Heart right ventricle (tissue), 16 donors: ENCODE measurements at regions not wholly inside any gene's neighbourhood (a gene's known extent, or its start where the extent isn't known, plus 50 kb on each side); places are given as distances from the start of the nearest gene placed in this dataset.

Source experiments
- ATAC-seq, 8 donors: fragments of 200-7000 bp; cut with Tn5 transposase; one replicate each; pipeline ENCODE4 v1.9.1; 2020; ENCODE audit warnings: mild to moderate bottlenecking in 8 of 8, moderate library complexity in 8 of 8, moderate number of reproducible peaks in 1 of 8
- DNase-seq, 2 donors: peaks; one replicate each; pipeline ENCODE4 v3.0.0-alpha.2; 2020
- H3K27ac ChIP-seq, 10 donors: fragments of 200-600 bp; sonication (generic) in 2 of 10; one replicate each; pipeline versions ENCODE4 v1.5.0 to v1.8.0; 2020 to 2022; ENCODE audit warnings: mild to moderate bottlenecking in 3 of 10
- H3K27me3 ChIP-seq, 7 donors: fragments of 200-600 bp; one replicate each; pipeline ENCODE4 v1.8.0; 2021 to 2022; ENCODE audit warnings: mild to moderate bottlenecking in 2 of 7
- H3K36me3 ChIP-seq, 9 donors: fragments of 200-600 bp; sonication (generic) in 1 of 9; one replicate each; pipeline versions ENCODE4 v1.5.0 to v1.8.0; 2020 to 2022; ENCODE audit warnings: mild to moderate bottlenecking in 2 of 9
- H3K4me1 ChIP-seq, 9 donors: fragments of 200-600 bp; sonication (generic) in 1 of 9; one replicate each; pipeline versions ENCODE4 v1.5.0 to v1.8.0; 2020 to 2022; ENCODE audit warnings: mild to moderate bottlenecking in 4 of 9
- H3K4me3 ChIP-seq, 10 donors: fragments of 200-600 bp; sonication (generic) in 2 of 10; one replicate each; pipeline versions ENCODE4 v1.5.0 to v1.8.0; 2020 to 2022; ENCODE audit warnings: mild to moderate bottlenecking in 7 of 10, moderate library complexity in 2 of 10
- H3K9me3 ChIP-seq, 11 donors: fragments of 200-600 bp in 10 of 11; sonication (generic) in 2 of 11; one replicate each; pipeline versions ENCODE4 v1.5.0 to v1.8.0; 2013 to 2022; ENCODE audit warnings: mild to moderate bottlenecking in 2 of 11, control low read depth in 1 of 11, moderate library complexity in 1 of 11
- WGBS, 2 donors: extraction: QIAGEN DNeasy Blood & Tissue Kit; methylation state at CpG; one replicate each; pipeline ENCODE4 v1.1.7; 2013; ENCODE audit warnings: inconsistent platforms in 1 of 2; 5-methylcytosine and 5-hydroxymethylcytosine counted together
- intact Hi-C, 10 donors: fragments of 100-400 bp; cut with DNase I; formaldehyde crosslinking; loops; one replicate each; pipeline versions ENCODE4 v1.11.1 to v1.14.2; 2022
- TF ChIP-seq, protein P1 (sequence below), 9 donors: fragments of 200-600 bp; sonication (generic) in 2 of 9; IDR thresholded peaks; one replicate each; pipeline versions ENCODE4 v1.5.0 to v1.8.0; 2021 to 2022; ENCODE audit warnings: antibody characterized with exemption in 9 of 9, mild to moderate bottlenecking in 5 of 9, moderate library complexity in 1 of 9
- donor health status: Arrhythmogenic right ventricular cardiomyopathy.
- donor health status: ischemic (EF 13 %, LVEDD 7.1; RV severe dilation, severe dysfunction).
- donor health status: healthy with polysubstance abuse.
- donor health status: DM: no; HTN: yes; CAD: no.
- donor health status: DM: no; HTN: no; CAD: no.
- donor health status: ischemic (EF 25% LVEDD 6.9; RV normal size, moderate dysfunction).
- donor health status: ischemic (EF 25% LVEDD 5.7; RV mildly dilated, moderate dysfunction).
- donor health status: healthy.
- donor health status: DM: yes; HTN: yes; CAD: no.
- donor health status: Ischemic cardiomyopathy.
- donor health status: ischemic (EF 35%, LVEDD 5.7; RV mildly dilated, moderate dysfunction).
- donor health status: nonischemic (EF 11% LVEDD 7.7; RV severe dilation, severe dysfunction).
- donor health status: DM: yes; HTN: yes; CAD: no.
- donor health status: PGD.
- donor health status: ischemic (EF 29% LVEDD 5.4; RV normal size, mild dysfunction).
- donor health status: nonischemic (EF 23%, LVEDD 6.1; RV moderate dilation, normal function).

DNA sequence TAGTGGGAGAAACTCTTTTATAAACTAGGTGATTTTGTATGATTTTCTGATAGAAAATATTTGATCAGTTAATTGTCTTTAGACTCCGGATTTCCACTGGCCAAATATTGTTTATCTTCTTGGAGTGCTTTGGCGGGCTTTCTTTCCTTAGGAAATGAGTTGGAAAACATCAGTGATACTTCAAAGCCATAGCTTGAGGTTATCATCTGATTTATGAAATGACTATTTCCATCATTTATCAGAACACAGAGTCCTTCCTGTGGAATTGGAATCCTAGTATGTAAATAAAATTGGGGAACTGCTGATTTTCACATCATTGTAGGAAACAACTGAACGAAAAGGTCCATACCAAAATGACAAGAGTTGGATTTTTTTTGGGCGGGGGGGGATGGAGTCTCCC, 186.0 kb upstream of the DCN start:
- H3K27me3 ChIP-seq: no peaks in the 10 kb centered on the region
- intact Hi-C loops: loop anchor here in 2 of 10 donors (5.0 to 10.0 kb wide), 2 partner anchors 1276 to 1284 kb away; no protein-coding TSS in a partner anchor
- no peak overlapping the region for H3K4me3 ChIP-seq
- TF ChIP-seq, protein P1, sequence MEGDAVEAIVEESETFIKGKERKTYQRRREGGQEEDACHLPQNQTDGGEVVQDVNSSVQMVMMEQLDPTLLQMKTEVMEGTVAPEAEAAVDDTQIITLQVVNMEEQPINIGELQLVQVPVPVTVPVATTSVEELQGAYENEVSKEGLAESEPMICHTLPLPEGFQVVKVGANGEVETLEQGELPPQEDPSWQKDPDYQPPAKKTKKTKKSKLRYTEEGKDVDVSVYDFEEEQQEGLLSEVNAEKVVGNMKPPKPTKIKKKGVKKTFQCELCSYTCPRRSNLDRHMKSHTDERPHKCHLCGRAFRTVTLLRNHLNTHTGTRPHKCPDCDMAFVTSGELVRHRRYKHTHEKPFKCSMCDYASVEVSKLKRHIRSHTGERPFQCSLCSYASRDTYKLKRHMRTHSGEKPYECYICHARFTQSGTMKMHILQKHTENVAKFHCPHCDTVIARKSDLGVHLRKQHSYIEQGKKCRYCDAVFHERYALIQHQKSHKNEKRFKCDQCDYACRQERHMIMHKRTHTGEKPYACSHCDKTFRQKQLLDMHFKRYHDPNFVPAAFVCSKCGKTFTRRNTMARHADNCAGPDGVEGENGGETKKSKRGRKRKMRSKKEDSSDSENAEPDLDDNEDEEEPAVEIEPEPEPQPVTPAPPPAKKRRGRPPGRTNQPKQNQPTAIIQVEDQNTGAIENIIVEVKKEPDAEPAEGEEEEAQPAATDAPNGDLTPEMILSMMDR (IDR thresholded peaks at IDR 0.05): no peak
- WGBS, 2 donors: 76 to 86% methylated on average over 4 of the region's 4 CpGs
- DNase-seq (no peak), ATAC-seq (no peak)
- H3K9me3 ChIP-seq: no peaks in the 10 kb centered on the region
- H3K36me3 ChIP-seq: no peaks in the 10 kb centered on the region
- no peak overlapping the region for H3K27ac ChIP-seq
- H3K4me1 ChIP-seq: no peaks in the 10 kb centered on the region

DNA sequence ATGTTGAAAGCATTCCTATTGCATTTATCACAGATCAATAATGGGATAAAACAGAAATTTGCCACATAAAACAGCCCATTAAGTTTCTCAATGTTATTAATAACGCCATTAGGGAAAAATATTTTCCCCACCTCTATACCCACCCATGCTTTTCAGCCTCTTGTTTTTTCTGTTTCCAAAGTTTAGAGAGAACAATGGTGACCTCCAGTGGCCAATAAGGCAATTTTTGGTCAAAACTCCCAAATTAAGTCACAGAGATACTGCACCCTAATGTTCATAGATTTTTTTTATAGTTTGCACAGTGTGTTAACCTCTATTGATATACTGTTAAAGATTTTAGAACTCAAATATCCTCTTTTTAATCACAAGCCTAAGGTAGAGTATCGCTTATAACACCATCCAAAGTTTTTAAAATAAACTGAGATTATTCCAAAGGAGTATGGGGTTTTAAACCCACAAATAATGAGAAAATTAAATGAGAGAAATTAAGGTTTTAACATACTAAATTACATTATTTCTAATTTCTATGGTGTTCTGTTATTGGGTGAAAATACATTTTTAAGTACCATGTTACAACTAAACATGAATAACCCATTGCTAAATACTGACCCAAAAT, 184.7 kb upstream of the DCN start:
- TF ChIP-seq, protein P1 (IDR thresholded peaks at IDR 0.05): peak in 7 of 9 donors; percentile 9 to 46 (median 33)
- Histone ChIP-seq H3K27me3 (no peaks in the 10 kb centered on the region), H3K4me1 (peaks cover 0 to 4% (median 0%) of the 10 kb centered on the region in 9 donors), H3K27ac (no peak overlapping the region), H3K9me3 (no peaks in the 10 kb centered on the region), H3K4me3 (no peak overlapping the region), H3K36me3 (no peaks in the 10 kb centered on the region)
- ATAC-seq (no peak), DNase-seq (no peak)
- intact Hi-C loops: loop anchor here in 2 of 10 donors (5.0 to 10.0 kb wide), 2 partner anchors 1277 to 1285 kb away; no protein-coding TSS in a partner anchor
- 62 to 76% methylated on average over 2 of the region's 2 CpGs for WGBS, 2 donors

DNA sequence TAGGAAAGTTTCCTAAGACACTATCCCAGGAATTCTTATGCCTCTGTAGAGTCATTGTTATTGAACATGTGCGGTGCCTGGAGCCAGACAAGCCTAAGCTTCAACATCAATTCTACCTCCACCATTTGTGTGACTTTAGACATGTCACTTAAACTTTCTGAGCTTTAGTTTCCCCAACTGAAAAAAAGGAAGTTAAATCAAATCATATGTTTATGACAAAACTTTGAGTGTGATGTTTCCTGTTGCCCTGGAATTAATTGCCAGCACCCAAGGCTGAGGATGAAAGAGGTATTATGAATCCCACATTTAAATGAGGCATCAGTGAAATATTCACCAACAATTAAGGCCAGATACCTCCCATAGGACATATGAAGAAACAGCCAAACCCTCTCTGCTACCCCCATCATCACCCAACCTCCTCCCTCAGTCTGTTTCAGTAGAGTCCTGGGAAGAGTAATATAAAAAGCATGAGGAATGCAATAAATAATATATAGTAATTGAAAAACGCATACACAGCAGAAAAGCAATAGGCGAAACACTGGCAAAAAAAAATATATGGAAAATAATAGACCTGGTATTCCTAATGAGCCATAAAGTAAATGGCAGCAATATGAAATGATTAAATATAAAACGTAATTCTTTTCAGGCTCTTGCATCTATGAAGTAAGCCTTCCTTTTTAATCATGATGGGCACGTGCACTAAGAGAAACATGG, 182.0 kb upstream of the DCN start:
- whole genome bisulfite sequencing, 2 donors: 80 to 82% methylated on average over 5 of the region's 5 CpGs
- no peak overlapping the region for H3K4me3 ChIP-seq
- TF ChIP-seq, protein P1 (IDR thresholded peaks at IDR 0.05): no peak
- peaks cover 0 to 8% (median 0%) of the 10 kb centered on the region in 9 donors for H3K4me1 ChIP-seq
- intact Hi-C loops: loop anchor here in 4 of 10 donors (5.0 to 10.0 kb wide), 3 partner anchors 1280 to 1288 kb away; no protein-coding TSS in a partner anchor
- no peaks in the 10 kb centered on the region for H3K27me3 ChIP-seq
- ATAC-seq (no peak), DNase-seq (no peak)
- no peaks in the 10 kb centered on the region for H3K9me3 ChIP-seq
- no peak overlapping the region for H3K27ac ChIP-seq
- H3K36me3 ChIP-seq: no peaks in the 10 kb centered on the region

DNA sequence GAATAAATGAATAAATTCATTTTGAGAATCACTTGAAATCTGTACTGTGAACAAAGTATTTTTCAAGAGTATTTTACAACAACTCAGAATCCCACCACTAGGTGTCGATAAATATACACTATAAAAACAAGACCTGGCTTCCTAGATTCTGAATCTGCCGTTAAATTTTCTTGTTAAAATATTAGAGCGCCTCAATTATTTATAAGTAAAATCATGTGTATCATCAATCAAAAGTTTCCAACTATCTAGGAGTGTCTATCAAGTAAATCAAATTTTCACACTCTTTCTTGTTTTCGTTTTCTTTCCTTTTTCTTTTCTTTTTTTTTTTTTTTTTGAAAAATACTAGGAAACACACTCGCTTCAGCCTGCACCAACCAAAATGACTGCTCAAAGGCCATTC, 179.2 kb upstream of the DCN start:
- 27 to 35% methylated on average over 5 of the region's 5 CpGs for WGBS, 2 donors
- Histone ChIP-seq H3K36me3 (no peaks in the 10 kb centered on the region), H3K27me3 (no peaks in the 10 kb centered on the region), H3K9me3 (no peaks in the 10 kb centered on the region), H3K27ac (no peak overlapping the region), H3K4me1 (peaks cover 0 to 8% (median 0%) of the 10 kb centered on the region in 9 donors), H3K4me3 (no peak overlapping the region)
- TF ChIP-seq, protein P1 (IDR thresholded peaks at IDR 0.05): peak; percentile 36 to 81 (median 71)
- DNase-seq (no peak), ATAC-seq (peak in 3 of 8 donors; percentile 34 to 58 (median 39))
- intact Hi-C loops: loop anchor here in 4 of 10 donors (1.0 to 10.0 kb wide), 5 partner anchors 1246 to 1290 kb away; no protein-coding TSS in a partner anchor
